Tibial nerve (tissue), 4 donors: ENCODE measurements at regions not wholly inside any gene's neighbourhood (a gene's known extent, or its start where the extent isn't known, plus 50 kb on each side); places are given as distances from the start of the nearest gene placed in this dataset.

Experiments
- CTCF ChIP-seq, 5 experiments: fragments of 200-600 bp in 3 of 5; fragments of 450-650 bp in 2 of 5; sonication (generic) in 3 of 5; IDR thresholded peaks; one replicate each; pipeline ENCODE4 v1.5.1; 2016 to 2019; ENCODE audit warnings: antibody characterized with exemption in 5 of 5, mild to moderate bottlenecking in 3 of 5, moderate library complexity in 2 of 5
- EP300 ChIP-seq, 2 donors: sonication (generic); formaldehyde crosslinking; IDR thresholded peaks; one replicate each; pipeline ENCODE4 v1.6.1; 2017; ENCODE audit warnings: antibody characterized with exemption in 2 of 2, mild to moderate bottlenecking in 1 of 2
- POLR2A ChIP-seq, 2 donors: fragments of 450-650 bp; IDR thresholded peaks; one replicate each; pipeline ENCODE4 v1.6.1; 2017; ENCODE audit warnings: antibody characterized with exemption in 2 of 2, mild to moderate bottlenecking in 2 of 2, moderate library complexity in 2 of 2

- TF ChIP-seq CTCF (IDR thresholded peaks at IDR 0.05) = no peak
- no peak for TF ChIP-seq EP300 (IDR thresholded peaks at IDR 0.05)
- TF ChIP-seq POLR2A (IDR thresholded peaks at IDR 0.05) = no peak
Measured at GRCh38 chr7:13727279-13727678, 262.2 kb downstream of the ETV1 start.
